ENCODE measurements at regions not wholly inside any gene's neighbourhood (a gene's known extent, or its start where the extent isn't known, plus 50 kb on each side); places are given as distances from the start of the nearest gene placed in this dataset.

- TF ChIP-seq CTCF (IDR thresholded peaks at IDR 0.05): no peak
- Histone ChIP-seq H3K36me3 (no peaks in the 10 kb centered on the region), H3K27ac (no peak overlapping the region), H3K4me1 (no peaks in the 10 kb centered on the region), H3K9me3 (no peaks in the 10 kb centered on the region), H3K27me3 (no peaks in the 10 kb centered on the region), H3K4me3 (no peak overlapping the region)
- intact Hi-C loops (cut with DNase I): no loop called here
- DNase-seq (ENCODE audit: low spot score in 2 of 2): no peak
These were observed 131.9 kb upstream of the FNDC3A start for GRCh38 chr13:48843630-48844380.

- no peaks in the 10 kb centered on the region for H3K27me3 ChIP-seq
- no peaks in the 10 kb centered on the region for H3K9me3 ChIP-seq
- no peak for TF ChIP-seq CTCF (IDR thresholded peaks at IDR 0.05)
- no peak overlapping the region for H3K27ac ChIP-seq
- H3K36me3 ChIP-seq: no peaks in the 10 kb centered on the region
- H3K4me3 ChIP-seq: no peak overlapping the region
- DNase-seq (ENCODE audit: low spot score in 2 of 2): no peak
- H3K4me1 ChIP-seq: no peaks in the 10 kb centered on the region
- intact Hi-C loops (cut with DNase I): no loop called here
These were observed 131.0 kb upstream of the FNDC3A start for GRCh38 chr13:48844676-48845075.

- no peaks in the 10 kb centered on the region for H3K4me1 ChIP-seq
- H3K4me3 ChIP-seq: no peak overlapping the region
- intact Hi-C loops (cut with DNase I): no loop called here
- H3K27ac ChIP-seq: no peak overlapping the region
- TF ChIP-seq CTCF (IDR thresholded peaks at IDR 0.05): no peak
- H3K9me3 ChIP-seq: no peaks in the 10 kb centered on the region
- no peaks in the 10 kb centered on the region for H3K27me3 ChIP-seq
- no peaks in the 10 kb centered on the region for H3K36me3 ChIP-seq
- DNase-seq (ENCODE audit: low spot score in 2 of 2): no peak
These were observed 126.2 kb upstream of the FNDC3A start for GRCh38 chr13:48849515-48849914.

GRCh38 chr13:48851707-48852106 lies 124.0 kb upstream of the FNDC3A start:
- no peaks in the 10 kb centered on the region for H3K27me3 ChIP-seq
- no peak for TF ChIP-seq CTCF (IDR thresholded peaks at IDR 0.05)
- no peak overlapping the region for H3K27ac ChIP-seq
- H3K36me3 ChIP-seq: no peaks in the 10 kb centered on the region
- H3K4me1 ChIP-seq: no peaks in the 10 kb centered on the region
- intact Hi-C loops (cut with DNase I): no loop called here
- no peak overlapping the region for H3K4me3 ChIP-seq
- no peak for DNase-seq (ENCODE audit: low spot score in 2 of 2)
- H3K9me3 ChIP-seq: no peaks in the 10 kb centered on the region

GRCh38 chr13:48852911-48853727 lies 122.6 kb upstream of the FNDC3A start:
- Histone ChIP-seq H3K36me3 (no peaks in the 10 kb centered on the region), H3K27me3 (no peaks in the 10 kb centered on the region), H3K4me1 (no peaks in the 10 kb centered on the region), H3K27ac (peak overlapping the region in 1 of 2 donors; percentile 24), H3K4me3 (peak overlapping the region in 1 of 2 donors; percentile 38), H3K9me3 (no peaks in the 10 kb centered on the region)
- no peak for DNase-seq (ENCODE audit: low spot score in 2 of 2)
- TF ChIP-seq CTCF (IDR thresholded peaks at IDR 0.05): no peak
- intact Hi-C loops (cut with DNase I): no loop called here

Data from ascending aorta (tissue), 2 donors.